AG08396 (cell line): ENCODE measurements at regions not wholly inside any gene's neighbourhood (a gene's known extent, or its start where the extent isn't known, plus 50 kb on each side); places are given as distances from the start of the nearest gene placed in this dataset.

Source experiments
- DNase-seq: peaks from one replicate; pipeline ENCODE4 v3.0.0; 2012; ENCODE audit warnings: low spot score, mixed read lengths

DNA sequence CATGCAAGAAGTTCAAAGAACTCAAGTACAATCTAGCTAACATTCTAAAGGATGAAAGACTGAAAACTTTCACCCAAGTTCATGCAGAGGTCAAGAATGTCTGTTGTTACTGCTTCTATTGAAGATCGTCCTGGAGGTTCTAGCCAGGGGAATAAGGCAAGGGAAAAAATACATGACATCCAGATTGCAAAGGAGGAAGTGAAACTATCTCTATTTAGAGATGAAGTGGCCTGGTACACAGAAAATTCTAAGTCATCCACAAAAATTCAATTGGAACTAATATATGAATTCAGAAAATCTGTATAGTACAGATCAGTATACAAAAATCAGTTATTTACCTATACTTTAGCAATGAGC is 693.0 kb downstream of the NR2F2 start:
- no peak for DNase-seq

DNA sequence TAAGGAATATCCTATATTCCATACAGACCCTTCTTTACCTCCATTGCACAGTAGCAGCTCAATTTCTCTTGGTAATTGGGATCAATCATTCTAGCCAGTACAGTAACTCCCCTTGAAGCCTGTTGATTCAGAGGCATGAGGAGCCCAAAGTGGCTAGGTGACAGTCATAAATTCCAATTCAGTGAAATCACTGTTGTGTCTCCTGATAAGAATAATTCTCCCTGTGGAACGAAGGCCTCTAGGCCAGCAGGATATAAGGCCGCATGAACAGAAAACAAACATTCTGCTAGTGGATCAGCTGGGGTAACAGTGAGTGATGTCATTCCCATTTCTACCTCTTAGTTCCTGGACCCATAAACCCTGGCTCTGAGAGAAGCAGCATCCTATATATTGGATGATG is 696.3 kb downstream of the NR2F2 start:
- DNase-seq = no peak

GRCh38 chr15:97027772-97028171 is 697.3 kb downstream of the NR2F2 start:
- DNase-seq = no peak

DNA sequence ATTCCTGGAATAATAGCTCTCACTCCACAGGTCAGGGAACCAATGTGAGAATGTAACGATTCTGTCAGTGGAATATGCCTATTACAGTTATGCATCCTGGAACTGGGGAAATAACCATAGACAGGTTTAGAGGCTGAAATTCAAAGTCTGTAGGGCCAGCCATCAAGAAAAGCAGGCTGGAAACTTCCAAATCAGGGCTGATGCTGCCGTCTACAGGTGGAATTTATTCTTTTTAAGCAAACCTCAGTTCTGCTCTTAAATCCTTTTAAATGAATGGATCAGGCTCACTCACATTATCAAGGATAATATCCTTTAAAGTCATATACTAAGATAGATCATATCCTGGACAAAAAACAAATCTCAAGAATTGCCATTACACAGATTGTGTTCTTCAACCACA is 699.8 kb downstream of the NR2F2 start:
- DNase-seq = no peak

GRCh38 chr15:97036301-97036700 is 705.8 kb downstream of the NR2F2 start:
- no peak for DNase-seq

DNA sequence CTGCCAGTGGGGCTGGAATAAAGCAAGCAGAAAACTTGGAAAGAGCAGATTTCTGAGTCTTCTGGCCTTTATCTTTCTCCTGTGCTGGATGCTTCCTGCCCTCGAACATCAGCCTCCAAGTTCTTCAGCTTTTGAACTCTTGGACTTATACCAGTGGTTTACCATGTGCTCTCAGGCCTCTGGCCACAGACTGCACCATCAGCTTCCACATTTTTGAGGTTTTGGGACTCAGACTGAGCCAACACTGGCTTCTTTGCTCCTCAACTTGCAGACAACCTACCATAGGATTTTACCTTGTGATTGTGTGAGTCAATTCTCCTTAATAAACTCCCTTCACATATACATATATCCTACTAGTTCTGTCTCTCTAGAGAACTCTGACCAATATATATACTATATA is 706.6 kb downstream of the NR2F2 start:
- DNase-seq = no peak

GRCh38 chr15:97045666-97046421 is 715.3 kb downstream of the NR2F2 start:
- no peak for DNase-seq

- DNase-seq = no peak
Observed at GRCh38 chr15:97052513-97052912, 722.0 kb downstream of the NR2F2 start.

DNA sequence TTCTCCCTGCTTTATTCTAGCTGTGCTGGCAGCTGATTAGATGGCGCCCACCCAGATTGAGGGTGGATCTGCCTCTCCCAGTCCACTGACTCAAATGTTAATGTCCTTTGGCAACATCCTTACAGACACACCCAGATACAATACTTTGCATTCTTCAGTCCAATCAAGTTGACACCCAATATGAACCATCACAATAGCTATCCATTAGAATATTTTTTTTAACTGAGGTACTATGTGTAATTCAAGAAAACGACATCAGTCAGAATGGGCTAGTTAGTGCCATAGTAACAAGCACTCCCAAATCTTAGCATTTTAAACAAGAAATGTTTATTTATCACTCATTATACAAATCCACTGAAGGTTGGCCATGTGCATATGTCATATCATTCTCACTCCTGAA is 723.1 kb downstream of the NR2F2 start:
- no peak for DNase-seq

DNA sequence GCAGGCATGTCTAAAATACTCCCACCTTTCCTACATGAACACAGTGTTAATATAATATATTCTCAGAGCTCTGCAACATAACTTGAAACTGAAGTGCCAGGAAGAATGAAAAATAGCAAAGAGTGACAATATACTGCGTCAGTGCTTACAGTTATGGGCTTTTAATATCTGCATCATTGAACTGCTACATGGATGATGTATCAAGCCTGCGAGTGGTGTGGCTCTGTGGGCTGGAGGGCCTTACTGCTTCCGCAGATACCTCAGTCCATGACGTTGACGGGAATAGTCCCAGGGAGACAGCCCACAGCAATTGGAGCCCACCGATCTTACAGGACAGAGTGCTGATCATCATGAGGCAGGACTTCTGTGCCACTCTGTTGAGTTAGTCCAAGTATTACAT is 727.0 kb downstream of the NR2F2 start:
- DNase-seq = no peak

GRCh38 chr15:97059281-97059680 is 728.8 kb downstream of the NR2F2 start:
- DNase-seq = no peak

GRCh38 chr15:97061392-97061791 is 730.9 kb downstream of the NR2F2 start:
- DNase-seq = no peak

DNA sequence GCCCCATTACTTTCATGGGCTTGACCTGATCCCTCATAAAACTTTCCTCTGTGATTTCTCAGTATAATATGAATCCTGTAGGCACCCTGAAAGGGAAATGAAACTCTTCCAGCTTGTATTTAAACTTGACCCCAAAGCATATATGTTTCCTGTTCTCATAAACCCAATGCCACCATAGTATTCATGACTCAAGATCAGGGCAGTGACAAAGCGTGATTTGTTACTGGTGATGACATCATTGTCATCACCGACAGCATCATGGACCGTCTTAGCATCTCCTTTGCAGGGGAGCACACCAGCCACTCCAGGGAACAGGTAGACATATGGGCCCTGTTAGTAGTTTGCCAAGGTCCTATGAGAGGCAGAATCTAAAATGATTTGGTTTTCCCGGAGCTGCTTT is 741.2 kb downstream of the NR2F2 start:
- DNase-seq = no peak

DNA sequence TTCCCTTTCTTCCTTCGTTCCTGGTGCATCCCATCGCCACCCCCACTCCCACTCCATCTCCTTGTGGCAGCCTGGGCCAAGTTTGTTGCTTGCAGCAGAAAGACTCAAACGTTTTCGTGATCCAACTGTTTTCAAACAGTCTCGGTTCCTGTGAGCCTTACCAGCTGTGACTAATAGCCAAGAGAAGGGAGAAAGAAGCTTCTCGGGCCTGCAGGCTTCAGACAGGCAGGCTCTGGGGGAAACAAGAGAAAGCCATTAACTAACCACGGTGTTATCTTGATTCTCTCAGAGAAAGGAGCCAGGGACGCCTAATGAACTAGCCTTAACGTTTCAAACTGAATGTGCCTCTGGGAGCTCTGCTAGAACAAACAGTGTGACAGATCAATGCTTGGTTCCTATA is 742.0 kb downstream of the NR2F2 start:
- DNase-seq = no peak

- no peak for DNase-seq
Observed at GRCh38 chr15:97076011-97076410, 745.5 kb downstream of the NR2F2 start.

DNA sequence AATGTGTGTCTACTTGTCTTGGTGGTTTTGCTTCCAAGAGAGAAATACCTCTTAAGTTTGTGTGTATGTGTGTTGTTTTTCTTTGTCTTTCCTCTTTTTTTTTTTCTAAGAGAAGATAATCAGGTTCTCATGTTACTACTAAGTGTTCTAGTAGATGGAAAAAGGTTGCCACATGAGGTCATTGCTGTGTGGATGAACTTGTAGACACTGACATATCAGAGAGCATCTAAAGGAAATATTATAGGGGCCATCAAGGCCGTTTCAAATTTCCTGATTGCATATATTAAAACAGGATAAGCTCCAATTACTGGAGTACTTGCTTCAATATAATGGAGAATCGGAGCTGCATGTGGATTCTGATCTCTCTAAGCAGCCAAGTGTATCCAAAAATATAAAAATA is 747.5 kb downstream of the NR2F2 start:
- no peak for DNase-seq

GRCh38 chr15:97078591-97078990 is 748.1 kb downstream of the NR2F2 start:
- no peak for DNase-seq

- DNase-seq = no peak
Observed at GRCh38 chr15:97081666-97082226, 751.2 kb downstream of the NR2F2 start.

DNA sequence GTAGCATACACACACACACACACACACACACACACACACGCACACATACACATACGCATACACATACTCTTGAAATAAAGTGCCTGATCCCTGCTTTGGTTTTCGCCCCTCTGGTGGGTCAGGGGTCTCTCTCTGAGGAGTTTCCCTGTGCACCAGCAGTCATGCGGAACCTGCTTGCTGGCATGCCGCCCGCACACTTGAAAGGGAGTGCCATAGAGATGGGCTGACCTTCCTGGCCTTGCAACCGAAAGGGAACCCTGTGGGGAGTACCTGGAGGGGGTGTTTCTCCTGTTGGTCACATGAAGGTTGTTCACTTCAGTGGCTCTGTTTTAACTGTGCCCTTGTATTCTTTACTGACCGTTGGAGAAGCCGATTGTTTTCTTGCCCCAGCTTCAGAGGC is 752.3 kb downstream of the NR2F2 start:
- no peak for DNase-seq

DNA sequence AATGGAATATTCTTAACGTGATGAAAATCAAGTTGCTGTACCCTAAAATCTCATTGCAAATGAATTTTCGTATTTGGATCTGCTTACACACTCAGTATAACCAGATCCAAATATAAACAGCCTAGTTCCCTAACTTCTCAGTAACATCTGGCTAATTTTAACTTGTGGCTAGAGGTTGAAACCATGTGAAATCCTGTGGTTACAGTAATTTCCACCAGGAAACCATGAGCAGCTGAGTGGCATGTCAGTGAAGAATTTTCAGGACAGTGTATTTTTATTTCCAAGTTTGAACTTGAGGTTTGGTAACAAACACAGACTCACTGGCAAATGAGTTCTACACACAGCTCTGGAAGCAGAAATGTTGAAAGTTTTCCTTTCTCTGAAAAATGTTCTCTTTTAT is 754.1 kb downstream of the NR2F2 start:
- no peak for DNase-seq

DNA sequence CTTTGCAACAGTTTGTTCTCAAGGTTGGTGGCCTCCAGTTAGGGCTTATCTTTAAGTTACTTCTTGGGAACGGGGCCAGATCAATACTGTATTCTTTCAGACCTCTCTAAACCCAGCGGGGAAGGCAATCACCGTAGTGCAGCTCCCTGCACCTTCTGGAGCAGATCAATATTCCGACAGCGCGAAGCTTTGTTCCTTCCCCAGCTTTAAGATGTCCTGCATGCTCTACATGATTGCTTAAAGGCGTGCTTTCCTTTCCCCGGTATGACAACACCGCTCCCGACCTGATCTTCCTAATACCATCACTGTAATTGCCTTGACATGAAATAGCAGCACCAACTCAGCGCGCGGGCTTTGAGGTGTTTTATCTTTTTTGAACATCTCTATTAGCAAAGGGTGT is 755.2 kb downstream of the NR2F2 start:
- DNase-seq = no peak

DNA sequence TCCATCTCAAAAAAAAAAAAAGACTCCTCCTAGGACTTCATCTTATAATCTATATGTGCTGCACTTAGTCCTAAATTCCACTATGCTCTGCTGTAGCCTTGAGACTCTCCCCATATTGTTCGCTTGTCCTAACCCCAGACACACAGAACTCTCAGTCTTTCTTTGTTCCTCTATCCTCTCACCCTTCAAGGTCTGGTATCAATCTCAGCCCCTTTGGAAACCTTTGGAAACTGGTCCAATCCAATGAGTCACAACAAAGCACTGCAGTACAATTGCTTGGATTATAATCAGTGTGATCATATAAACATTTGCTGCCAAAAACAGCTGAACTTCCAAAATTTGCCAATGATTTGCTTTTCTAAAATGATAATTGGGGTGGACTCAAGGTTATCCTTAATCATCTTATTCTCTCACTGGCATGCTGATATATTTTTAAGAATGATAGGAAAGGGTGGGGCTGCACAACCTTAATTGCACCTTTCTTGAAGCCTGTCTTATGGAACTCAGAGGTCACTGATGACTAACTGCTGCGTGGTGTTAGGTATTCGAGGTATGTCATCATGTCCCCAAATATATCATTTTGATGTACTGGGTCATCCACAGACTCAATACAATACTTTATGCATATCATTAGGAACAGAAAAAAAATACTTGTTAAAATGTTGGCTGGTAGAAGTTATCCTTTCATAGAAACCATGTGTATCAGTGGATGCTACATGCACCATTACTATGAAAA is 756.7 kb downstream of the NR2F2 start:
- no peak for DNase-seq

GRCh38 chr15:97091093-97091492 is 760.6 kb downstream of the NR2F2 start:
- DNase-seq = no peak

- DNase-seq = no peak
Observed at GRCh38 chr15:97092656-97093055, 762.2 kb downstream of the NR2F2 start.
